Karpas-422 (cell line): ENCODE measurements at regions not wholly inside any gene's neighbourhood (a gene's known extent, or its start where the extent isn't known, plus 50 kb on each side); places are given as distances from the start of the nearest gene placed in this dataset.
"Not testable (repeated sequence)": the region's sequence is repeated elsewhere in the genome, so short reads cannot be mapped to it uniquely, and the experiment has no call there.

ENCODE experiments used
- DNase-seq: peaks from one replicate; pipeline ENCODE4 v3.0.0-alpha.2; 2015
- H2AFZ ChIP-seq: fragments of 200-600 bp; sonication (generic); 2 replicates; pipeline ENCODE4 v1.6.1; 2014; ENCODE audit warnings: antibody characterized with exemption, low read length, mixed read lengths
- H3K27ac ChIP-seq: fragments of 200-600 bp; sonication (generic); 2 replicates; pipeline ENCODE4 v1.5.1; 2014; ENCODE audit warnings: mild to moderate bottlenecking, low read length, moderate library complexity
- H3K27me3 ChIP-seq: fragments of 200-600 bp; sonication (generic); 2 replicates; pipeline ENCODE4 v1.6.1; 2014; ENCODE audit warnings: low read length, mixed read lengths
- H3K36me3 ChIP-seq: fragments of 200-600 bp; sonication (generic); 2 replicates; pipeline ENCODE4 v1.6.1; 2014; ENCODE audit warnings: low read length, mixed read lengths; ENCODE audit not compliant: insufficient read depth
- H3K4me1 ChIP-seq: fragments of 200-600 bp; sonication (generic); 2 replicates; pipeline ENCODE4 v1.6.1; 2014; ENCODE audit warnings: mild to moderate bottlenecking, low read length, mixed read lengths
- H3K4me2 ChIP-seq: fragments of 200-600 bp; sonication (generic); 2 replicates; pipeline ENCODE4 v1.6.1; 2014; ENCODE audit warnings: low read length, low read depth, mild to moderate bottlenecking; ENCODE audit not compliant: poor library complexity, severe bottlenecking
- H3K4me3 ChIP-seq: fragments of 200-600 bp; sonication (generic); 2 replicates; pipeline ENCODE4 v1.5.1; 2014; ENCODE audit warnings: mild to moderate bottlenecking, antibody characterized with exemption, low read length, mixed read lengths
- H3K79me2 ChIP-seq: fragments of 200-600 bp; sonication (generic); 2 replicates; pipeline ENCODE4 v1.6.1; 2014; ENCODE audit warnings: mild to moderate bottlenecking, low read length, mixed read lengths
- H3K9ac ChIP-seq: fragments of 200-600 bp; sonication (generic); 2 replicates; pipeline ENCODE4 v1.6.0; 2014; ENCODE audit warnings: low read length
- H3K9me2 ChIP-seq: fragments of 200-600 bp; sonication (generic), shearing (Covaris generic); replicated peaks from 2 replicates; pipeline ENCODE4 v1.6.0; 2014; ENCODE audit warnings: mild to moderate bottlenecking, low read length, moderate library complexity; ENCODE audit not compliant: insufficient read depth
- H3K9me3 ChIP-seq: fragments of 300-700, 200-600 bp; sonication (generic); 2 replicates; pipeline ENCODE4 v1.6.1; 2014; ENCODE audit warnings: low read length, mixed read lengths
- H4K20me1 ChIP-seq: fragments of 200-600 bp; sonication (generic); 2 replicates; pipeline ENCODE4 v1.6.1; 2014; ENCODE audit warnings: mild to moderate bottlenecking, antibody characterized with exemption, low read length, low read depth; ENCODE audit not compliant: insufficient read depth

GRCh38 chr15:47890397-47891150, 173.3 kb downstream of the SEMA6D start:
- Histone ChIP-seq H2AFZ (no peak overlapping the region), H3K4me2 (no peak overlapping the region), H3K9ac (no peak overlapping the region), H3K79me2 (no peaks in the 10 kb centered on the region), H4K20me1 (no peaks in the 10 kb centered on the region), H3K4me1 (no peaks in the 10 kb centered on the region), H3K36me3 (no peaks in the 10 kb centered on the region), H3K9me3 (peaks cover 3% of the 10 kb centered on the region; the same call in 1 of the 2 replicates), H3K9me2 (0 out of 2 replicates have a peak, but pooled peaks cover 4% of the 10 kb centered on the region), H3K27ac (no peak overlapping the region), H3K4me3 (no peak overlapping the region), H3K27me3 (no peaks in the 10 kb centered on the region)
- DNase-seq, result no peak

GRCh38 chr15:47897525-47897924, 180.2 kb downstream of the SEMA6D start:
- Histone ChIP-seq H3K27ac (no peak overlapping the region), H3K79me2 (no peaks in the 10 kb centered on the region), H3K4me1 (no peaks in the 10 kb centered on the region), H3K36me3 (no peaks in the 10 kb centered on the region; the same call in 1 of the 2 replicates), H3K27me3 (no peaks in the 10 kb centered on the region), H3K4me3 (no peak overlapping the region), H3K4me2 (no peak overlapping the region), H3K9ac (no peak overlapping the region), H2AFZ (no peak overlapping the region), H3K9me3 (peaks cover 7% of the 10 kb centered on the region; the same call in 1 of the 2 replicates), H4K20me1 (no peaks in the 10 kb centered on the region), H3K9me2 (no peaks in the 10 kb centered on the region)
- no peak for DNase-seq

GRCh38 chr15:47900751-47901150, 183.4 kb downstream of the SEMA6D start:
- no peak for DNase-seq
- Histone ChIP-seq H3K27me3 (no peaks in the 10 kb centered on the region), H3K79me2 (no peaks in the 10 kb centered on the region), H3K9ac (no peak overlapping the region), H3K4me3 (no peak overlapping the region), H3K36me3 (no peaks in the 10 kb centered on the region; the same call in 1 of the 2 replicates), H3K4me2 (no peak overlapping the region), H3K27ac (no peak overlapping the region), H3K4me1 (no peaks in the 10 kb centered on the region), H4K20me1 (no peaks in the 10 kb centered on the region), H2AFZ (no peak overlapping the region), H3K9me3 (peaks cover 17% of the 10 kb centered on the region; the same call in 1 of the 2 replicates), H3K9me2 (no peaks in the 10 kb centered on the region)

- H3K4me2 ChIP-seq, result no peak overlapping the region
- no peaks in the 10 kb centered on the region for H3K79me2 ChIP-seq
- no peak overlapping the region for H2AFZ ChIP-seq
- no peaks in the 10 kb centered on the region for H3K27me3 ChIP-seq
- H3K9me2 ChIP-seq, result no peaks in the 10 kb centered on the region
- no peak overlapping the region for H3K4me3 ChIP-seq
- no peaks in the 10 kb centered on the region; the same call in 1 of the 2 replicates for H3K36me3 ChIP-seq
- no peaks in the 10 kb centered on the region for H4K20me1 ChIP-seq
- DNase-seq, result no peak
- H3K9me3 ChIP-seq, result peaks cover 10% of the 10 kb centered on the region
- no peak overlapping the region for H3K27ac ChIP-seq
- H3K4me1 ChIP-seq, result no peaks in the 10 kb centered on the region
- no peak overlapping the region for H3K9ac ChIP-seq
Measured at GRCh38 chr15:47903368-47903767, 186.1 kb downstream of the SEMA6D start.

- H3K9me3 ChIP-seq, result peaks cover 3% of the 10 kb centered on the region
- H3K27me3 ChIP-seq, result no peaks in the 10 kb centered on the region
- no peak overlapping the region for H2AFZ ChIP-seq
- no peaks in the 10 kb centered on the region for H3K79me2 ChIP-seq
- no peak overlapping the region for H3K4me3 ChIP-seq
- no peak overlapping the region for H3K27ac ChIP-seq
- no peak for DNase-seq
- no peak overlapping the region for H3K4me2 ChIP-seq
- no peaks in the 10 kb centered on the region for H3K9me2 ChIP-seq
- H3K36me3 ChIP-seq, result no peaks in the 10 kb centered on the region
- H3K9ac ChIP-seq, result no peak overlapping the region
- no peaks in the 10 kb centered on the region for H4K20me1 ChIP-seq
- no peaks in the 10 kb centered on the region for H3K4me1 ChIP-seq
Measured at GRCh38 chr15:47908486-47908885, 191.2 kb downstream of the SEMA6D start.

GRCh38 chr15:47908950-47909670, 191.8 kb downstream of the SEMA6D start:
- no peaks in the 10 kb centered on the region for H3K27me3 ChIP-seq
- no peak overlapping the region for H2AFZ ChIP-seq
- H3K9me3 ChIP-seq, result peaks cover 3% of the 10 kb centered on the region; the same call in 1 of the 2 replicates
- H3K4me2 ChIP-seq, result no peak overlapping the region
- no peak overlapping the region for H3K9ac ChIP-seq
- H4K20me1 ChIP-seq, result no peaks in the 10 kb centered on the region
- H3K4me3 ChIP-seq, result no peak overlapping the region
- H3K79me2 ChIP-seq, result no peaks in the 10 kb centered on the region
- H3K27ac ChIP-seq, result no peak overlapping the region
- no peaks in the 10 kb centered on the region for H3K4me1 ChIP-seq
- no peaks in the 10 kb centered on the region for H3K9me2 ChIP-seq
- H3K36me3 ChIP-seq, result no peaks in the 10 kb centered on the region
- DNase-seq, result no peak

- not testable (repeated sequence) for H3K36me3 ChIP-seq, DNase-seq, H3K27ac ChIP-seq, H2AFZ ChIP-seq, H3K27me3 ChIP-seq, H3K4me3 ChIP-seq, H3K9me3 ChIP-seq, H3K4me2 ChIP-seq, H3K9me2 ChIP-seq, H3K79me2 ChIP-seq, H4K20me1 ChIP-seq, H3K4me1 ChIP-seq, H3K9ac ChIP-seq
Measured at GRCh38 chr15:47912910-47913309, 195.6 kb downstream of the SEMA6D start.

- Histone ChIP-seq H3K9me3 (no peaks in the 10 kb centered on the region), H2AFZ (no peak overlapping the region), H3K4me2 (no peak overlapping the region), H3K9ac (no peak overlapping the region), H3K36me3 (no peaks in the 10 kb centered on the region), H3K79me2 (no peaks in the 10 kb centered on the region), H3K9me2 (no peaks in the 10 kb centered on the region), H3K27me3 (no peaks in the 10 kb centered on the region), H3K27ac (no peak overlapping the region), H3K4me3 (no peak overlapping the region), H4K20me1 (no peaks in the 10 kb centered on the region), H3K4me1 (no peaks in the 10 kb centered on the region)
- no peak for DNase-seq
Measured at GRCh38 chr15:47917881-47918280, 200.6 kb downstream of the SEMA6D start.
